H9 (cell line): ENCODE measurements at regions not wholly inside any gene's neighbourhood (a gene's known extent, or its start where the extent isn't known, plus 50 kb on each side); places are given as distances from the start of the nearest gene placed in this dataset.

ENCODE experiments used
- DNase-seq: peaks from one replicate; pipeline ENCODE4 v3.0.0-alpha.2; 2017
- H2AFZ ChIP-seq: one replicate; pipeline ENCODE4 v1.6.1; 2013; ENCODE audit warnings: mild to moderate bottlenecking, low read length, control low read depth, moderate library complexity
- H2AK5ac ChIP-seq: 2 replicates; pipeline ENCODE4 v1.6.1; 2013; ENCODE audit warnings: low read length, control low read depth, mixed read lengths; ENCODE audit not compliant: insufficient read length
- H2BK120ac ChIP-seq: one replicate; pipeline ENCODE4 v1.6.1; 2013; ENCODE audit warnings: low read depth, mild to moderate bottlenecking, low read length, control low read depth, inconsistent platforms; ENCODE audit not compliant: poor library complexity, severe bottlenecking
- H2BK12ac ChIP-seq: 2 replicates; pipeline ENCODE4 v1.6.1; 2013; ENCODE audit warnings: low read length, control low read depth, mixed read lengths, low read depth; ENCODE audit not compliant: insufficient read length
- H2BK15ac ChIP-seq: 2 replicates; pipeline ENCODE4 v1.6.1; 2013; ENCODE audit warnings: low read depth, low read length, control low read depth
- H2BK20ac ChIP-seq: one replicate; pipeline ENCODE4 v1.6.1; 2013; ENCODE audit warnings: low read depth, mild to moderate bottlenecking, low read length, control low read depth, inconsistent platforms; ENCODE audit not compliant: poor library complexity, severe bottlenecking
- H2BK5ac ChIP-seq: 2 replicates; pipeline ENCODE4 v1.6.1; 2013; ENCODE audit warnings: low read length, control low read depth, mixed read lengths; ENCODE audit not compliant: insufficient read length
- H3K14ac ChIP-seq: 2 replicates; pipeline ENCODE4 v1.6.1; 2013; ENCODE audit warnings: low read length, control low read depth; ENCODE audit not compliant: insufficient read depth
- H3K18ac ChIP-seq: 2 replicates; pipeline ENCODE4 v1.6.1; 2013; ENCODE audit warnings: low read depth, mild to moderate bottlenecking, mixed read lengths, low read length, control low read depth; ENCODE audit not compliant: insufficient read length
- H3K23ac ChIP-seq: 2 replicates; pipeline ENCODE4 v1.6.1; 2013; ENCODE audit warnings: low read length, control low read depth, mixed read lengths, low read depth; ENCODE audit not compliant: insufficient read length
- H3K23me2 ChIP-seq: 2 replicates; pipeline ENCODE4 v1.6.1; 2013; ENCODE audit warnings: low read depth, mild to moderate bottlenecking, mixed read lengths, low read length, control low read depth; ENCODE audit not compliant: insufficient read length, poor library complexity, severe bottlenecking
- H3K27ac ChIP-seq: 2 replicates; pipeline ENCODE4 v1.5.1; 2013; ENCODE audit warnings: low read length, control low read depth, mixed read lengths, low read depth; ENCODE audit not compliant: insufficient read length
- H3K27me3 ChIP-seq: 2 replicates; pipeline ENCODE4 v1.6.1; 2013; ENCODE audit warnings: low read length, control low read depth, inconsistent platforms; ENCODE audit not compliant: insufficient read depth
- H3K4ac ChIP-seq: 2 replicates; pipeline ENCODE4 v1.6.1; 2013; ENCODE audit warnings: low read depth, mild to moderate bottlenecking, control low read depth, inconsistent platforms, low read length, moderate library complexity
- H3K4me1 ChIP-seq: 2 replicates; pipeline ENCODE4 v1.6.1; 2013; ENCODE audit warnings: low read length, control low read depth, inconsistent platforms; ENCODE audit not compliant: insufficient read depth
- H3K4me2 ChIP-seq: 2 replicates; pipeline ENCODE4 v1.6.1; 2013; ENCODE audit warnings: low read length, control low read depth, mixed read lengths; ENCODE audit not compliant: insufficient read length, insufficient read depth
- H3K56ac ChIP-seq: 2 replicates; pipeline ENCODE4 v1.6.1; 2013; ENCODE audit warnings: low read depth, mild to moderate bottlenecking, mixed read lengths, low read length, control low read depth; ENCODE audit not compliant: insufficient read length
- H3K79me1 ChIP-seq: 2 replicates; pipeline ENCODE4 v1.6.1; 2013; ENCODE audit warnings: low read depth, mild to moderate bottlenecking, moderate library complexity, low read length, control low read depth, inconsistent platforms; ENCODE audit not compliant: insufficient read depth, poor library complexity, severe bottlenecking
- H3K79me2 ChIP-seq: 2 replicates; pipeline ENCODE4 v1.6.1; 2013; ENCODE audit warnings: low read length, control low read depth, inconsistent platforms; ENCODE audit not compliant: insufficient read depth
- H3K9ac ChIP-seq: 2 replicates; pipeline ENCODE4 v1.6.1; 2013; ENCODE audit warnings: low read length, control low read depth, mixed read lengths; ENCODE audit not compliant: insufficient read length; ENCODE audit errors: extremely low read depth
- H3K9me3 ChIP-seq: one replicate; pipeline ENCODE4 v1.6.1; 2013; ENCODE audit warnings: low read depth, low read length, inconsistent platforms; ENCODE audit not compliant: control insufficient read depth
- H3T11ph ChIP-seq: one replicate; pipeline ENCODE4 v1.6.1; 2013; ENCODE audit warnings: mild to moderate bottlenecking, low read length, control low read depth, inconsistent platforms
- H4K20me1 ChIP-seq: one replicate; pipeline ENCODE4 v1.6.1; 2013; ENCODE audit not compliant: control insufficient read depth, insufficient read length, insufficient read depth
- H4K5ac ChIP-seq: 2 replicates; pipeline ENCODE4 v1.6.1; 2013; ENCODE audit warnings: low read depth, mild to moderate bottlenecking, mixed read lengths, low read length, control low read depth; ENCODE audit not compliant: insufficient read length
- H4K8ac ChIP-seq: replicated peaks from 2 replicates; pipeline ENCODE4 v1.6.1; 2013; ENCODE audit warnings: low read length, control low read depth, mixed read lengths, low read depth; ENCODE audit not compliant: insufficient read length
- H4K91ac ChIP-seq: 2 replicates; pipeline ENCODE4 v1.6.1; 2013; ENCODE audit warnings: low read depth, mild to moderate bottlenecking, moderate library complexity, mixed read lengths, low read length, control low read depth; ENCODE audit not compliant: insufficient read length
- H3K27ac Mint-ChIP-seq, 3 experiments: 2 replicates in 2 of 3; 3 replicates in 1 of 3; pipeline ENCODE4 v1.8.0; 2020 to 2021; ENCODE audit warnings: mixed read lengths in 3 of 3, mild to moderate bottlenecking in 1 of 3, moderate library complexity in 1 of 3
- H3K27me3 Mint-ChIP-seq: 2 replicates; pipeline ENCODE4 v1.8.0; 2021; ENCODE audit warnings: low read depth, mild to moderate bottlenecking, moderate library complexity, mixed read lengths
- H3K36me3 Mint-ChIP-seq, 3 experiments: 2 replicates in 2 of 3; 3 replicates in 1 of 3; pipeline ENCODE4 v1.8.0; 2020 to 2021; ENCODE audit warnings: low read depth in 3 of 3, mixed read lengths in 3 of 3; ENCODE audit not compliant: insufficient read depth in 1 of 3
- H3K4me1 Mint-ChIP-seq, 2 experiments: 2 replicates each; pipeline ENCODE4 v1.8.0; 2020; ENCODE audit warnings: mixed read lengths in 2 of 2
- H3K4me3 Mint-ChIP-seq, 2 experiments: 2 replicates in 1 of 2; 3 replicates in 1 of 2; pipeline ENCODE4 v1.8.0; 2020 to 2021; ENCODE audit warnings: mild to moderate bottlenecking in 2 of 2, mixed read lengths in 2 of 2, moderate library complexity in 1 of 2
- H3K9me3 Mint-ChIP-seq, 2 experiments: 2 replicates in 1 of 2; 3 replicates in 1 of 2; pipeline ENCODE4 v1.8.0; 2020; ENCODE audit warnings: mild to moderate bottlenecking in 2 of 2, mixed read lengths in 2 of 2, moderate library complexity in 1 of 2
- WGBS: extraction: QIAGEN DNeasy Blood & Tissue Kit; methylation state at CpG from one replicate; pipeline ENCODE4 v1.1.7; 2013; ENCODE audit warnings: missing lambda C conversion rate, low lambda C conversion rate, mixed read lengths; ENCODE audit not compliant: insufficient read length; ENCODE audit errors: extremely low coverage; 5-methylcytosine and 5-hydroxymethylcytosine counted together
- TF ChIP-seq, protein P1 (sequence below): fragments of 200-600 bp; sonication (generic); conservative IDR thresholded peaks from 3 replicates; pipeline ENCODE4 v1.8.0; 2021; ENCODE audit warnings: antibody characterized with exemption, mild to moderate bottlenecking

DNA sequence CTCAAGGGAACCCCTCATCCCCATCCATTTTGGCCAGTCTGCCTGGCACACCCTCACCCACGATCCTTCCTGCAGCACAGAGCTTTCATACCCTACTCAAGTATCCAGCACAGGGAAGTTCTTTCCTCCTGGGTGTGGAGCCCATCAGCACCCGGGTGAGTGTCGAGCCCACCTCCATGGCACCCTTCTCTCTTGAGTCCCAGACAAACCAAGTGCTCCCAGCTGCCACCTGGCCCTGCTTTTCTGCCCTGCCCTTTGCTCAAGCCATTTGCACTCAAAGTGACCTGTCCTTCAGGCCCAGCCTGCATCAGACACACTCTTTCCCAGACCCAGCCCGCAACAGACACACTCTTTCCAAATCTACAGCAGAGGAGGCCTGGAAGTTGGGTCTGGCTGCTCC lies 257.2 kb downstream of the DLL1 start:
- Histone ChIP-seq H3K4ac (no peak overlapping the region), H4K20me1 (no peaks in the 10 kb centered on the region), H3T11ph (no peak overlapping the region), H3K23me2 (no peaks in the 10 kb centered on the region), H3K79me2 (no peaks in the 10 kb centered on the region), H2AFZ (no peak overlapping the region), H3K9me3 (no peaks in the 10 kb centered on the region), H2BK15ac (no peak overlapping the region), H3K18ac (no peak overlapping the region), H3K4me2 (no peak overlapping the region), H2AK5ac (no peak overlapping the region), H2BK12ac (no peak overlapping the region), H2BK120ac (no peak overlapping the region), H2BK20ac (no peak overlapping the region), H2BK5ac (no peak overlapping the region), H3K56ac (no peak overlapping the region), H4K5ac (no peak overlapping the region), H3K14ac (no peak overlapping the region), H4K91ac (no peak overlapping the region), H3K4me1 (no peaks in the 10 kb centered on the region; the same call in 1 of the 2 replicates), H3K9ac (no peak overlapping the region), H3K23ac (no peak overlapping the region), H4K8ac (no peak overlapping the region), H3K27me3 (no peaks in the 10 kb centered on the region), H3K27ac (no peak overlapping the region), H3K79me1 (no peaks in the 10 kb centered on the region)
- Mint-ChIP-seq H3K27me3 (peaks cover 12% of the 10 kb centered on the region), H3K36me3 (peaks cover 5 to 30% (median 13%) of the 10 kb centered on the region in 3 experiments; a peak in 6 of 7 replicates), H3K4me3 (no peak overlapping the region), H3K4me1 (peaks cover 34% of the 10 kb centered on the region in 2 experiments), H3K9me3 (peaks cover 22 to 27% of the 10 kb centered on the region in 2 experiments), H3K27ac (peak overlapping the region in 1 of 3 experiments; percentile 32; a peak in 1 of 7 replicates)
- TF ChIP-seq, protein P1, sequence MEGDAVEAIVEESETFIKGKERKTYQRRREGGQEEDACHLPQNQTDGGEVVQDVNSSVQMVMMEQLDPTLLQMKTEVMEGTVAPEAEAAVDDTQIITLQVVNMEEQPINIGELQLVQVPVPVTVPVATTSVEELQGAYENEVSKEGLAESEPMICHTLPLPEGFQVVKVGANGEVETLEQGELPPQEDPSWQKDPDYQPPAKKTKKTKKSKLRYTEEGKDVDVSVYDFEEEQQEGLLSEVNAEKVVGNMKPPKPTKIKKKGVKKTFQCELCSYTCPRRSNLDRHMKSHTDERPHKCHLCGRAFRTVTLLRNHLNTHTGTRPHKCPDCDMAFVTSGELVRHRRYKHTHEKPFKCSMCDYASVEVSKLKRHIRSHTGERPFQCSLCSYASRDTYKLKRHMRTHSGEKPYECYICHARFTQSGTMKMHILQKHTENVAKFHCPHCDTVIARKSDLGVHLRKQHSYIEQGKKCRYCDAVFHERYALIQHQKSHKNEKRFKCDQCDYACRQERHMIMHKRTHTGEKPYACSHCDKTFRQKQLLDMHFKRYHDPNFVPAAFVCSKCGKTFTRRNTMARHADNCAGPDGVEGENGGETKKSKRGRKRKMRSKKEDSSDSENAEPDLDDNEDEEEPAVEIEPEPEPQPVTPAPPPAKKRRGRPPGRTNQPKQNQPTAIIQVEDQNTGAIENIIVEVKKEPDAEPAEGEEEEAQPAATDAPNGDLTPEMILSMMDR, result no peak
- DNase-seq, result no peak
- WGBS, result no CpG with 5 or more reads among the region's 4 CpGs
